Tibial artery (tissue), 4 donors: ENCODE measurements at regions not wholly inside any gene's neighbourhood (a gene's known extent, or its start where the extent isn't known, plus 50 kb on each side); places are given as distances from the start of the nearest gene placed in this dataset.
"Not testable (repeated sequence)": the region's sequence is repeated elsewhere in the genome, so short reads cannot be mapped to it uniquely, and the experiment has no call there.

Experiments
- DNase-seq, 2 donors: peaks; one replicate each; pipeline ENCODE4 v3.0.0-alpha.2; 2019
- H3K27ac ChIP-seq, 2 donors: fragments of 200-600 bp; sonication (generic) in 1 of 2; 1 replicate in 1 of 2; 2 replicates in 1 of 2; pipeline ENCODE4 v1.5.1; 2018 to 2019; ENCODE audit warnings: mild to moderate bottlenecking in 1 of 2
- H3K27me3 ChIP-seq, 2 donors: fragments of 200-600 bp; sonication (generic) in 1 of 2; one replicate each; pipeline versions ENCODE4 v1.5.1 to v1.6.0; 2016 to 2019
- H3K36me3 ChIP-seq, 3 donors: fragments of 200-600 bp; sonication (generic) in 2 of 3; one replicate each; pipeline ENCODE4 v1.5.1; 2016 to 2019; ENCODE audit warnings: mild to moderate bottlenecking in 2 of 3
- H3K4me1 ChIP-seq, 4 donors: fragments of 200-600 bp; sonication (generic) in 2 of 4; 1 replicate in 3 of 4; 2 replicates in 1 of 4; pipeline ENCODE4 v1.5.1; 2016 to 2019
- H3K4me3 ChIP-seq, 2 donors: fragments of 200-600 bp; sonication (generic) in 1 of 2; 1 replicate in 1 of 2; 2 replicates in 1 of 2; pipeline ENCODE4 v1.5.1; 2018 to 2019; ENCODE audit warnings: mild to moderate bottlenecking in 2 of 2
- H3K9me3 ChIP-seq, 3 donors: fragments of 200-600 bp; sonication (generic) in 1 of 3; one replicate each; pipeline ENCODE4 v1.5.1; 2016 to 2019
- intact Hi-C: fragments of 100-400 bp; cut with DNase I; formaldehyde crosslinking; loops from one replicate; pipeline ENCODE4 v1.15.0; 2023; ENCODE audit warnings: low total_unique reads
- TF ChIP-seq, protein P1 (sequence below), 2 experiments: fragments of 200-600 bp in 1 of 2; fragments of 450-650 bp in 1 of 2; IDR thresholded peaks; one replicate each; pipeline ENCODE4 v1.5.1; 2017 to 2019; ENCODE audit warnings: antibody characterized with exemption in 2 of 2, mild to moderate bottlenecking in 1 of 2, moderate library complexity in 1 of 2

DNA sequence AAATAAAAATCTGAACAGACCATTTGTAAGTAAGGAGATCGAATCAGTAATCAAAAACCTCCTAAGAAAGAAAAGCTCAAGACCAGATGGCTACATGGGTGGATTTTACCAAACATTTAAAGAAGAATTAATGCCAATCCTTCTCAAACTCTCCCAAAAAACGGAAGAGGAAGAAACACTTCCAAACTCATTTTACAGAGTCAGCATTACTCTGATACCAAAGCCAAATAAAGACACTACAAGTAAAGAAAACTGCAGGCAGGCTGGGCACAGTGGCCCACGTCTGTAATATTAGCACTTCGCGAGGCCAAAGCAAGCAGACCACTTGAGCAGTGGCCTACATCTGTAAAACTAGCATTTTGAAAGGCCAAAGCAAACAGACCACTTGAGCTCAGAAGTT is 159.8 kb downstream of the DPY19L2 start:
- TF ChIP-seq, protein P1, sequence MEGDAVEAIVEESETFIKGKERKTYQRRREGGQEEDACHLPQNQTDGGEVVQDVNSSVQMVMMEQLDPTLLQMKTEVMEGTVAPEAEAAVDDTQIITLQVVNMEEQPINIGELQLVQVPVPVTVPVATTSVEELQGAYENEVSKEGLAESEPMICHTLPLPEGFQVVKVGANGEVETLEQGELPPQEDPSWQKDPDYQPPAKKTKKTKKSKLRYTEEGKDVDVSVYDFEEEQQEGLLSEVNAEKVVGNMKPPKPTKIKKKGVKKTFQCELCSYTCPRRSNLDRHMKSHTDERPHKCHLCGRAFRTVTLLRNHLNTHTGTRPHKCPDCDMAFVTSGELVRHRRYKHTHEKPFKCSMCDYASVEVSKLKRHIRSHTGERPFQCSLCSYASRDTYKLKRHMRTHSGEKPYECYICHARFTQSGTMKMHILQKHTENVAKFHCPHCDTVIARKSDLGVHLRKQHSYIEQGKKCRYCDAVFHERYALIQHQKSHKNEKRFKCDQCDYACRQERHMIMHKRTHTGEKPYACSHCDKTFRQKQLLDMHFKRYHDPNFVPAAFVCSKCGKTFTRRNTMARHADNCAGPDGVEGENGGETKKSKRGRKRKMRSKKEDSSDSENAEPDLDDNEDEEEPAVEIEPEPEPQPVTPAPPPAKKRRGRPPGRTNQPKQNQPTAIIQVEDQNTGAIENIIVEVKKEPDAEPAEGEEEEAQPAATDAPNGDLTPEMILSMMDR (IDR thresholded peaks at IDR 0.05), result no peak
- peaks cover 0 to 6% (median 5%) of the 10 kb centered on the region in 3 donors for H3K9me3 ChIP-seq
- no peak for DNase-seq
- no peaks in the 10 kb centered on the region for H3K27me3 ChIP-seq
- H3K27ac ChIP-seq, result no peak overlapping the region
- intact Hi-C loops, result no loop called here
- H3K4me3 ChIP-seq, result no peak overlapping the region
- H3K4me1 ChIP-seq, result no peaks in the 10 kb centered on the region
- no peaks in the 10 kb centered on the region for H3K36me3 ChIP-seq

DNA sequence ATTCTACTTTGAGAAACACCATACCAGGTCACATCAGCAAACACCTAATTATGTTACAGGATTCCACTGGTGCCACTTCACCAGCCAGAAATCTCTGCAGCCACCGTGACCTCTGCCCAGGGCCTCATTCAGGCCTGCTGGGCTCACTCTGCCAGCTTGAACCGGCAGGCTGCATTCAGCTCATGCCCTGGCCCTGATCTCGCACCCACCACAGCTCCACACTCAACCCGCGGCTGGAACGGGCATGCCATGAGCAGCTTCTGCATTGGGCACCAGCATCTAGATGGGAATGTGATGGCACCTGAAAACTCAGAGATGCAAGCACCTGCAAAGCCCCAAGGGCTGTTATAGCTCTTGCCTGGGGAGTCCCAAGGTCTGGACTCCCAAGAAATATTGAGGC is 168.7 kb downstream of the DPY19L2 start:
- Histone ChIP-seq H3K4me3 (no peak overlapping the region), H3K9me3 (no peaks in the 10 kb centered on the region), H3K27me3 (no peaks in the 10 kb centered on the region), H3K27ac (no peak overlapping the region), H3K4me1 (no peaks in the 10 kb centered on the region), H3K36me3 (no peaks in the 10 kb centered on the region)
- TF ChIP-seq, protein P1 (IDR thresholded peaks at IDR 0.05), result no peak
- DNase-seq, result no peak
- intact Hi-C loops, result no loop called here

DNA sequence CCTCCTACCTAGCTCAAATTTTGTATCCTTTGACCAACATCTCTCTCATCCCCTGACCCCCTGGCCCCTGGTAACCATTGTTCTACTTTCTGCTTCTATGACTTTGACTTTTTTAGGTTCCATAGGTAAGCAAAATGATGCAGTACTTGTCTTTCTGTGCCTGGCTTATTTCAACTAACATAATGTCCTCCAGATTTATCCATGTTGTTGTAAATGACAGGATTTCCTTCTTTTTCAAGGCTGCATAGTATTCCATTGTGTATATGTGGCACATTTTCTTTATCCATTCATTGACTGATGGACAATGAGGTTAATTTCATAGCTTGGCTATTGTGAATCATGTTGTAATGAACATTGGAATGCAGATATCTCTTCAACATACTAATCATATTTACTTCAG is 170.1 kb downstream of the DPY19L2 start:
- no peak for DNase-seq
- H3K27me3 ChIP-seq, result no peaks in the 10 kb centered on the region
- H3K4me1 ChIP-seq, result no peaks in the 10 kb centered on the region
- no peak overlapping the region for H3K27ac ChIP-seq
- H3K4me3 ChIP-seq, result no peak overlapping the region
- no peaks in the 10 kb centered on the region for H3K9me3 ChIP-seq
- intact Hi-C loops, result no loop called here
- TF ChIP-seq, protein P1 (IDR thresholded peaks at IDR 0.05), result no peak
- no peaks in the 10 kb centered on the region for H3K36me3 ChIP-seq

DNA sequence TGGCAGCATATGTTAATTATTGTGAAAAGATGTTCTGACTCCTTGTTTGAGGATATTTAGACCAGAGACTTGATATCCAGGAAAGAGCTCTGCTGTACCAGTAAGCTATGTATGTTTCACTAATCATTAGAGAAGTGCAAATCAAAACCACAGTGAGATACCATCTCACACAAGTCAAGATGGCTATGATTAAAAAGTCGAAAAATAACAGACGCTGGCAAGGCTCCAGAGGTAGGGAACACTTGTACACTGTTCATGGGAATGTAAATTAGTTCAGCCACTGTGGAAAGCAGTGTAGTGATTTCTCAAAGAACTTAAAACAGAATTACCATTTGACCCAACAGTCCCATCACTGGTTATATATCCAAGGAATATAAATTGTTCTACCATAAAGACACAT is 171.6 kb downstream of the DPY19L2 start:
- intact Hi-C loops, result no loop called here
- DNase-seq, result no peak
- TF ChIP-seq, protein P1 (IDR thresholded peaks at IDR 0.05), result no peak
- H3K36me3 ChIP-seq, result no peaks in the 10 kb centered on the region
- no peak overlapping the region for H3K27ac ChIP-seq
- no peaks in the 10 kb centered on the region for H3K27me3 ChIP-seq
- no peaks in the 10 kb centered on the region for H3K9me3 ChIP-seq
- H3K4me1 ChIP-seq, result no peaks in the 10 kb centered on the region
- no peak overlapping the region for H3K4me3 ChIP-seq

DNA sequence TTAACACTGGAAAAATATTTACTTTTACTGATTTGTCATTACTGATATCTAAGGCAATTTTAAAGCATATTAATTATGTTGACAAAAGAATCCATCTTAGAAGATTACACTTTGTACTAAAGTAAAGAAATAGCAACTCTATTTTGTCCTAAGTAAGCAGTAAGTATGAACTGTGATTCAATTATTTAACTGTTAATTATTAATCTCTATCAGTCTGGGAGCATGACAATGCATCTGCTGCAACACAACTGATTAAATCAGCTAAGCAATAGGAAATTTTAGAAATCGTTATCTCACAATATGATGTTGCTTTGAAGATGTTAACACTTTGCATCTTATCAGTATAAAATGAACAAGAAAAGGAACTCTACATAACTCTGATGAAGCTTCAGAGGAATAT is 172.3 kb downstream of the DPY19L2 start:
- H3K36me3 ChIP-seq, result no peaks in the 10 kb centered on the region
- no peak for DNase-seq
- intact Hi-C loops, result no loop called here
- H3K4me1 ChIP-seq, result no peaks in the 10 kb centered on the region
- TF ChIP-seq, protein P1 (IDR thresholded peaks at IDR 0.05), result no peak
- no peak overlapping the region for H3K4me3 ChIP-seq
- no peak overlapping the region for H3K27ac ChIP-seq
- H3K27me3 ChIP-seq, result no peaks in the 10 kb centered on the region
- H3K9me3 ChIP-seq, result no peaks in the 10 kb centered on the region

DNA sequence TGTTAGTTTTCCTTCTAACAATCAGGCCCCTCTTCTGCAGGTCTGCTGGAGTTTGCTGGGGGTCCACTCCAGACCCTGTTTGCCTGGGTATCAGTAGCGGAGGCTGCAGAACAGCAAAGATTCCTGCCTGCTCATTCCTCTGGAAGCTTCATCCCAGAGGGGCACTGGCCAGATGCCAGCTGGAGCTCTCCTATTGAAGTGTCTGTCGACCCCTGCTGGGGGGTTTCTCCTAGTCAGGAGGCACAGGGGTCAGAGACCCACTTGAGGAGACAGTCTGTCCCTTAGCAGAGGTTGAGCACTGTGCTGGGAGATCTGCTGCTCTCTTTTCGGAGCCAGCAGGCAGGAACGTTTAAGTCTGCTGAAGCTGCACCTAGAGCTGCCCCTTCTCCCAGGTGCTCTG is 174.9 kb downstream of the DPY19L2 start:
- H3K36me3 ChIP-seq, H3K27me3 ChIP-seq, H3K27ac ChIP-seq, H3K9me3 ChIP-seq, H3K4me1 ChIP-seq, intact Hi-C loops, DNase-seq, H3K4me3 ChIP-seq: not testable (repeated sequence)
